GF-D8 (cell line): ENCODE measurements at regions not wholly inside any gene's neighbourhood (a gene's known extent, or its start where the extent isn't known, plus 50 kb on each side); places are given as distances from the start of the nearest gene placed in this dataset.

ENCODE experiments used
- DNase-seq: peaks from one replicate; lab custom pipeline; 2025; lab: John Stamatoyannopoulos, UW

GRCh38 chr15:93239591-93239990 is 150.6 kb upstream of the RGMA start:
- DNase-seq: no peak

GRCh38 chr15:93238641-93239040 is 149.6 kb upstream of the RGMA start:
- no peak for DNase-seq

DNA sequence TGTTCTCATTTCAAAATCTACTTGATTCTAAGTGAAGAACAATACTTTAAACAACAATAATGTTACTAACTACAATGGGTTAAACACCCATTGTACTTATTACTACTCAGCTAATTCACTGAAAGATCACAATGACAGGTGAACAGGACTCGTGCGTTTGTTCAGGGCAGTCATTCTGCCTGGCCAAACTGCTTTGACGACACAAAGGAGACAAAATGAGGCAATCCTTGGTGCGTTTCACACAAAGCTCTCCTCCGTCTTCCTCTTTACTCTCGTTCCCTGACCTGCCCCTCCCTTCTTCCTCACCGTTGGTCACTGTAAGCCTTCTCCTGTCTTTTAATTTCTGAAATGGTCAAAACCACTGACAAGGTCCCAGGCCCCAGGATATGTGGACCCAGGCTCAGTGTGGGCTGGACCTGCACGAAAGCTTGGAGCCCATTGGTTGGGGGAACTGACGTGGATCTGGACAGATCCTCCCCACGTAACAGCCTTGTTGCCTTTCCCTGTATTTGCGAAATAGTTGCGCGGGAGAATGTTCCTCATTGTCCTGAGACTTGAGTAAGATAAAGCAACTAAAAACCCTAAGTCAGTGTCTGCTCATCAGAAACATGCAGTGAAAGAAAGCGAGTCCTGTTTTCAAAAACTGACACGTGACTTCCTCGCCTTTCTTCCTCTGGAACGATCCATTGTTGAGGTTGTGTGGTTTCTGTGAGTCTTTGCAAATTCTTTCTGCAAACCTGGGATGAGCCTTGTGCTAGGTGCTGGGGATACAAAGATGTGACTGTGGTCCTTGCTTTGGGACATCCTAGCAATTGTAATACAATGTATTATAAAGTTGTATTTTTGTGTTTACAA is 147.1 kb upstream of the RGMA start:
- no peak for DNase-seq

- DNase-seq: no peak
Observed at GRCh38 chr15:93235269-93235668, 146.3 kb upstream of the RGMA start.

GRCh38 chr15:93233710-93234109 is 144.7 kb upstream of the RGMA start:
- DNase-seq: no peak

- no peak for DNase-seq
Observed at GRCh38 chr15:93232845-93233244, 143.8 kb upstream of the RGMA start.

DNA sequence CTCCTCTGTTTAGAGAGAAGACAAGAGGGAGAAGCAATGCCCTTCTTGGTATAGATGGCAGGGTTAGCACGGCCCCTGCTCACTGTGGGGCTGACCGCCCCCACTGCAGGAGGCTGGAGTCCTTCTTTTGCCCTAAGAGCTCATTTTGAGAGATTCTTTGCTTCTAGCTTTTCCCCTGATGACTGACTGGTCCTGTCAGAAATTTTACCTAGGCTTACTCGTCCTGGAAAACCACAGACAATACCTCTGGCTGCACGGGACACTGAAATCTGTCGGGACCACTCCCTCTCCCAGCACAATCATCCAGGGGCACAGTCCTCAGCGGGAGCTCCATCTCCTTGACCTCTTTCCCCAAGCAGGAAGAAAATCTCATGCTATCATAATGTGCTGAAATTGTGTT is 143.0 kb upstream of the RGMA start:
- no peak for DNase-seq

DNA sequence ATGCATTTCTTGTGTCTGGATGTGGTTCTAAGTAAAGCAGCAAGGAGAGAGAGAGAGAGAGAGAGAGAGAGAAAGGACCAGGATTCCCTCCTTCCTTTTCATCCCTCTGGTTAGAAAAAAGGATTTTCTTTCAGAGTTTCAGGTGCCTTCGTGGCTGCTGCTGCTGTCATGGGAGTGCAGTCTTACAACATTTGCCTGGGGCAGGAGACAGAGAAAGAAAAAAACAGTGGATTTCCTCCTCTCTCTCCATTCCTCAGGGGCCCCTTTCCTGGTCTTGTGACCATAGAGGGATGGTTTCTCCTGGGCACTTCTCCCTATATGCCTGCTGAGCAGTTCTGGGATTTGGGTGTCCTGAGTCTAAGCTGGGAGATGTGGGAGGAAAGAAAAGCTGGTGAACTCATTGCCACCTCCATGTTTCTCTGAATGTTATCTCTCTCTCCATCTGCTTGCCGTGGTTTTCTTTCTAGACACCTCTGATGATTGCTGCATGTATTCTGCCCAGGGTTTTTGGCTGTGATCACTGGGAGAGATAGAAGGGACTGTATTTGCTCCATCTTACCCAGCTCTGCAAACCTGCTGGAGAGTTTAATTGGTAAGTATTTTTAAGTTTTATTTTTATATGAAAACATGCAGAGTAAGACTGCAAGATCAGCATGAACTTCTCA is 142.4 kb upstream of the RGMA start:
- DNase-seq: no peak

GRCh38 chr15:93228546-93228945 is 139.5 kb upstream of the RGMA start:
- no peak for DNase-seq

GRCh38 chr15:93223803-93224202 is 134.8 kb upstream of the RGMA start:
- no peak for DNase-seq

DNA sequence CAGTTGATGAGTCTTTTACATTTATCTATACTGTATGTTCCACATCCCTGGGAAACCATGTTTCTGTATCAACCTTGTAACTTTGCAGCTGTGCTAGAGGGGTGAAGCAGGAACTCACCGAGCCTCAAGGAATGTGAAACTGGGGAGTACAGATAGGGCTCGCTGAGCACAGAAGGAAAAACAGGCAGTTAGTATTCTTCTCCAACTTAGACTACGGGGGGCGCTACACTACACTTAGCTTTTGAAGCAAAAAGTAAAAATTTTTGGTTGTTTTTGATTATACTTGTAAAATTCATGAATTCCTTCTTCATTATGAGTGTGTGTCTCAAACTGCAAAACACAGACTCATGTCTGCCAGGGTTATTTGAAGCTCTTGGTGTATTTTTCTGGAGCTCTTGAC is 132.7 kb upstream of the RGMA start:
- no peak for DNase-seq

DNA sequence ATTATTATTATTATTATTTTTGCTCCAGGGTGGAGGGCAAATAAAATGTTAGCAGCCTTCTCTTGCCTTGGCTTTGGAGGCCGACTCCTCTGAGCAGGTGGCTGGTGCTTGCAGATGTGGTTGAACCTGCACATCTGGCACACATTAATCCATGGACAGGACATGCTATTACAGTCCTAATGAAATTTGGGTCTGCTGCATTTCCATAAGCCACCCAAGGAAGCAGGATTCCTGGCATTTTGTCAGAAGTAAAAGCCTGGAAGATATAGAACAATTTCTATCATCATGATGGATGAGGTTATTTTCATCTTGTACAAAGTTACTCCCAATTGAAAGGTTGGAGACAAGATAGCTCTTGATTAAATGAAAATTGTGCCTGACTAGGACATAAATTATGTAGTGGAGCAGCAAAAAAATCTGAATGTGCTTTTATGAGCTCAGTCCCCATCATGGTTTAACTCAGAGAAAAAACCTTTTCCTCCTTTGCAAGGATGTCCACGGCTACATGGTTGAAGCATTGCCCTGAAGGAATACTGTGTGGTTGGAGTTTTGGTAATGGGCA is 130.9 kb upstream of the RGMA start:
- DNase-seq: no peak

DNA sequence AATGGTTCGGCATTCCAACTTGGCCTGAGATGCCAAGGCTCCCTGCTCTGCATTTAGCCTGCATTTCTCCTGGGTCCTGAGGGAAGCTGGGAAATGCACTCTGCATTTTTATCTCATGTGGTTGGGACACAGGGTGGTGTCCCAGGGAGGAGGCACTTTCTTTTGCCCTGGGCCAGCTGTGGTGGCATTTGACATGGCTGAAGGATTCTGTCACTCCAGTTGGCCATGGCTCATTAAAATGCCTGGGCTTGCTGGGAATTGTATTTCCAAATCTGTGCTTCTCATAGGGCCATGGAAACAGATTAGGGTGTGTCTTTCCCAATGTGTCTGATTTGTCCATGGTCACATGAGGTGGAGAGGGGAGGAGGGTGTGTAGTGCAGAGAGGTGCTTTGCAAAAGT is 128.3 kb upstream of the RGMA start:
- no peak for DNase-seq

GRCh38 chr15:93214106-93214505 is 125.1 kb upstream of the RGMA start:
- no peak for DNase-seq

- no peak for DNase-seq
Observed at GRCh38 chr15:93213281-93213680, 124.3 kb upstream of the RGMA start.

GRCh38 chr15:93212578-93212977 is 123.6 kb upstream of the RGMA start:
- no peak for DNase-seq

DNA sequence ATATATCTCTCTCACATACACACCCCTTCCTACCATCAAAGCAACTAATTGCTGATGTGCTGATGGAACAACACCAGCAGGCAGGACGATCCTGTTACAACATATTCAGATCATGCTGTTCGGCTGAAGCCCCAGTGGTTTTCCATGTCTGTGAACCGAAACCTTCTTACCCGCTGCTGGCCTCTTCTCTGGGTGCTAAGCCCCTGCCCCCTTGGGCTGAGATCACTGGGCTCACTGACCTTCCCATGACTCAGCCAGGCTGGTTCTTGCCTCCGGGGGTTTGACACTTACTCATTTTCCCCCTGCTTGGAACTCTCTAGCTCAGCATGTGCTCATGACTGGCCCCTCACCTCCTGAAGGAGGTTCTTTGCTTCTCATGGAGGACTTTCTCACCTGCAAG is 122.0 kb upstream of the RGMA start:
- DNase-seq: no peak

DNA sequence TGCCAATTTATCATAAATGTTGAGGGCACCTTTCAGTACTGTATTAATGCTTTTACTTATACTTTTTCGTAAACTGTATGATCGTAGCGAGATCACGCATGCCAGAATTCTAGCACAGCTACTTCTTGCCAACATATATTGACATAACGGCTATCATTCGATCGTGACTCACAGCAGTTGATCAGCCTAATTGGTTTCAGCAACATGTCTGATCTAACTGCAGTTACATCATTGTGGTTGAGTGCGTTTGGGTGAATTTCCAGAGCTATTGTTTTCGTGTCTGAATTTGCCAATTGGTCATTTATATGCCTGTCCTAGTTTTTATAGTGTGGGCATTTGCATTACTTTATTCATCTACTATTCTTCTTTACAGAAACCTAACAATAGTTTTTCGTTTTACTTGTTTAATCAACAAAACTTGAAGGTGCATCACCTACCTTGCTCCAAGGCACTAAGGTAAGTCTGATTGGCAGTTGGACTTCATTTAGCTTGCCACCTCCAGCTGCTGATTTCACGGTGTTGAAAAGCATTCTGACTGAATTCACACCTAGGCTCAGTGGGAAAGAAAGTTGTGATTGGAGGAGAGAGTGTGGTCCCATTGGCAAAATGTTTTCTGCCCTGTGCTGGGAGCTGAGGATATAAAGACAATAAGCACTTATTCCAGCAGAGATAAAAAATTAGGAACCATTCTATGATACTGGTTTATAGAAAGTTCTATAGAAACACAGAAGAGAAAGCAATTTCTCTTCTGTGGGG is 120.9 kb upstream of the RGMA start:
- DNase-seq: no peak

GRCh38 chr15:93206893-93207292 is 117.9 kb upstream of the RGMA start:
- DNase-seq: no peak

- no peak for DNase-seq
Observed at GRCh38 chr15:93205413-93205812, 116.4 kb upstream of the RGMA start.

DNA sequence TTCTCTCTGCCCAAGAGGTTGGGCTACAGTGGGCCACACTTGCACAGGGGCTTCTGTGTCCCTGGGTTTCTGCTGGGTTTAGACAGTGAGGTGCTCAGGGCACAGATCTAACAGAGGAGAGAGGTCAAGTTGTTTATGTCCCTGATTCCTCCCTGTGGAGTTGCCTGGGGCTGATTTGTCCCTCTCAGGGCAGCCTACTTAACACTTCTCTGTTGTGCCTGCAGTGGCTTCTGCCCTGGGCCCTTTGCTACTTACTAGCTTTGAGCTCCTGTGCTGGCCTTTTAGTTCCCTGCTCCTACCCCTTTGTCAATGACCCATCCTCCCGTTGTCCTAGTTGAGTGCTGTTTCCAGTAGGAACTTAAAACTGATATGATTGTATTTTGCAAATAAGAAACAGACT is 114.0 kb upstream of the RGMA start:
- DNase-seq: no peak

- DNase-seq: no peak
Observed at GRCh38 chr15:93202405-93202804, 113.4 kb upstream of the RGMA start.

DNA sequence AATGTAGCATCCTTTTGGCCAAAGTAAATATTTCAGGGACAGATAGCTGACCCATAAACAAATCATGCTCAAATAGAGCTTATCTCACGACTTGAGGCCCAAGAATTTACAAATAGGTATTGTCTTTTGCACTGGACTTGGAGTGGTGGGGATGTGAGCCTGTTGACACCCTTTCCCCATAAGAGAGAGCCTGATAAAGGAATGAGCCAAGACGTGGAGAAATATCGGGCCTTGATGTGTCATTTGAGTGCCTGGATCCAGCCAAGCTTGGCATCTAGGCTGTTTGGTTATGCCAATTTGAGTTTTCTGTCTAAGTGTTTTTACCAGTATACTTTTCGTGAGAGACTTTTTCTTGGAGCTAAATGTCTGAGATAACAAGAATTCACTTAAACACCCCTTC is 112.9 kb upstream of the RGMA start:
- DNase-seq: no peak
